Ammon's horn (tissue), 1 donor: ENCODE measurements at regions not wholly inside any gene's neighbourhood (a gene's known extent, or its start where the extent isn't known, plus 50 kb on each side); places are given as distances from the start of the nearest gene placed in this dataset.
"Not testable (repeated sequence)": the region's sequence is repeated elsewhere in the genome, so short reads cannot be mapped to it uniquely, and the experiment has no call there.

Source experiments
- DNase-seq: peaks from one replicate; pipeline ENCODE4 v3.0.0-alpha.2; 2016; ENCODE audit warnings: low spot score

DNA sequence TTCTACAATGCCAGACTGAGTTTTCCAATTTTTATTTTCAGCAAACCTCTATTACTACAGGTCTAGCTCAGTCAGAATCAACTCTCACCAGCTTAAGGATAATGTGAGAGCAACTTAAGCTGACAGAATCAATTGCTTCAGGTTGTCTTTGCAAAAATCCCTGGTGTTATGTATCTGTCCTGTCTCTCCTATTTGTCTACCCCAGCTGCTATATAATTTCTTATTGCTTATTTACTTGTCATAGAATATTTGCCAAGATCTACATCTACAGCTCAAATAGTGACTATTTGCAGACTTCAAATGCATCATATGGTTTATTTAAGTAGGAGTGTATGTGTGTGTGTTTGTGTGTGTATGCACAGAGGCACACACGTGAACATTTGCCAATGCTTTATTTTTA lies 54.1 kb downstream of the FOXG1 start:
- DNase-seq, result no peak

- DNase-seq, result no peak
Observed at GRCh38 chr14:28821993-28822392, 55.4 kb downstream of the FOXG1 start.

- DNase-seq, result no peak
Observed at GRCh38 chr14:28823245-28823644, 56.7 kb downstream of the FOXG1 start.

- DNase-seq, result no peak
Observed at GRCh38 chr14:28830115-28830534, 63.5 kb downstream of the FOXG1 start.

- no peak for DNase-seq
Observed at GRCh38 chr14:28831126-28831525, 64.5 kb downstream of the FOXG1 start.

GRCh38 chr14:28842569-28842968 lies 76.0 kb downstream of the FOXG1 start:
- not testable (repeated sequence) for DNase-seq

- DNase-seq, result peak; percentile 17
Observed at GRCh38 chr14:28867571-28867970, 101.0 kb downstream of the FOXG1 start.

- no peak for DNase-seq
Observed at GRCh38 chr14:28870033-28870564, 103.5 kb downstream of the FOXG1 start.

- no peak for DNase-seq
Observed at GRCh38 chr14:28875934-28876571, 109.5 kb downstream of the FOXG1 start.

- no peak for DNase-seq
Observed at GRCh38 chr14:28876572-28876945, 110.0 kb downstream of the FOXG1 start.

DNA sequence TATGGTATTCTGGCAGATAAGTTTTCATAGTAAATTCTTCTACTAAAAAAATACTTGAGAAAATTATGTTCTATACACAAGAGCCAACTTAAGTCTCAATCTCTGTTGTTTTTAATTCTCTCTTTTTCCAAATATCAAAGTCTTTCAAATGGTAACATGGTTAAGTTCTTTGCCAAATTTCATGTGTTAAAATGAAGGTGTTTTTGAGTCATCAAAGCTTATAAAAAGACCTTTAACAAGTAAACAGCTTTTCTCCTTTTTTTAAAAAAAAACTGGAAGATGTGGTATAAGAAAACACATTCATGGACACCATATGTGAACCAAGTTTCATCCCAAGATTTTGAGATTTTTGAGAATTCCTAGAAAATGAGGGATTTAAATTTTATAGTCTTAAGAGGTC lies 111.3 kb downstream of the FOXG1 start:
- no peak for DNase-seq

- DNase-seq, result peak; percentile 49
Observed at GRCh38 chr14:28879573-28879996, 113.0 kb downstream of the FOXG1 start.

GRCh38 chr14:28886940-28887339 lies 120.4 kb downstream of the FOXG1 start:
- DNase-seq, result no peak

- no peak for DNase-seq
Observed at GRCh38 chr14:28895389-28895788, 128.8 kb downstream of the FOXG1 start.

DNA sequence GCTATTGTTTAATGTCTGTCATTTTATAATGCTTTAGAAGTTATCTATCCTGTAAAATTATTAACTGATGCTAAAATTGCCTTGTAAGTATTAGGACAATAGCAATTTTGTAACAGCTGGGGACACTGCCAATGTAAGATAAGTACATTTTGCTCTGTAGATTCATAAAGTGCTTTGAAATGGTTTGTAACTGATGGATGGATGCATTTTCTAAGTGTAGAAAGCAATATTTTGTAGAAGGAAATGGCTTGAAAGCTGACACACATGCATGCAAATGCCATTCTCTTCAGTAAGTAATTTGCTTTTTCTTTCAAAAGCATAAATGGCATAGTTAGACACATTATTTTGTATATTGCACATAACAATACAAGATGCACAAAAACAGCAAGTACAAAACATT lies 129.8 kb downstream of the FOXG1 start:
- DNase-seq, result no peak

- DNase-seq, result no peak
Observed at GRCh38 chr14:28901631-28902030, 135.0 kb downstream of the FOXG1 start.

DNA sequence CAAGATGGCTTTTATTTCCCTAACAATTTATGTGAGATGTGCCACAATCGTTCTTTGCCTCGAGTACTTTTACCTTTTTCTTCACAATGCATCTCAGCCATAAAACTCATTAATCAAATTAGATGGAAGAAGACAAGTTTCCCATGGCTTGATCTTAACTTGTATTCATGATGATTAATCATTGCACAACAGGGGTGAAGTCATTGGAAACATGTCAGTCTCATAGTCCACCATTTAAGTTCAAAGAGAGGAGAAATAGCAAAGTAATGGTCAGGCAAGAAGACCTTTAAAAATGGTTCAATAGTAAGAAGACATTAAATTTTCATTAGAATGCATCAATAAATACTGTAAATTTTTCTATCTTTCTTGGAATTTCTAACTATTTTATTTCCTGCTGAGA lies 136.3 kb downstream of the FOXG1 start:
- no peak for DNase-seq

DNA sequence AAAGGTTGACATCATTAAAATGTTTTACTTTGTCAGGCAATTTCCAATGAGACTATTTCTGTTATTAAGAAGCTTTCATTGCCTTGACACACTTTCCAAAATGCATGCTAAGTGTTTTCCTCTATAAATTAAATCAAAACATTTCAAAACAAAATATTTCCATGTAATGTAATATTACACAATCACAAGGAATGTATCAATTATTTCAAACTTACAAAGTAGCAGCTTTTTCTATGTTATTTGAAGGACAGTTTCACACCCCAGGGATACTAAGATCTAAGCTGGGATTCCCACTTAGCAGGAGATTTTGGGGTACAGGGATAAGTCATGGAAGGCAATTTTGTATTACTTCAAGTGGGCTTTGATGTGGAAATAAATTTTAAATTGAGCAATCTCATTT lies 144.9 kb downstream of the FOXG1 start:
- no peak for DNase-seq

DNA sequence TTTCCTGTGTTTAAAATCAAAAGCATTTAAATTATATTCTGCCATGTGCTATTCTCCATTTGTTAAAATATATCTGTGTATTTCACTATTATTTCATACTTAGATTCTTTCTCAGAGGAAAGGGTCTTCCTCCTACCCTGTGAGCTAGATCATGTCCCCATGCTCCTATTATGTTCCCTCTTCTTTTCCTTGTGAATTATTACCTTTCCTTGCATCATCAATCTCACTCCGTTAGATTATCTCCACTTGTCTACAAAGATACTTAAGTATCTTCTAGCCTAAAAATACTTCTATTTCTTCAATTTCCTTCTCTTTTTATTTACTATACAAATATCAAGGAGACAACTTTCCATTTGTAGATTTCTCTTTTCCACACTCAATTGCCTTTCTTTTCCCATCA lies 146.5 kb downstream of the FOXG1 start:
- no peak for DNase-seq

DNA sequence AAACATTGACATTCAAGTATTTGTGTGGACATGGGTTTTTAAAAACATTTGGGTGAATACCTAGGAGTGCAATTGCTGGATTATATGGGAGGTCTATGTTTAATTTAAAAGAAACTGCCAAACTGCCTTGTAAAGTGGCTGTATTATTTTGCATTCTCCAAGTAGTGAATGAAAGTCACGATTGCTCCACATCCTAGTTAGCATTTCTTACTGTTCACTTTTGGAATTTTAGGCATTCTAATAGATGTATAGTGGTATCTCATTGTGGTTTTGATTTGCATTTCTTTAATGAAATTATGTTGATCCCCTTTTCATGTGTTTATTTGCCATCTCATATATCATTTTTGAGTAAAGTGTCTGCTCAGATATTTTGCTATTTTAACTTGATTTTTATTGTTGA lies 159.5 kb downstream of the FOXG1 start:
- DNase-seq, result no peak

DNA sequence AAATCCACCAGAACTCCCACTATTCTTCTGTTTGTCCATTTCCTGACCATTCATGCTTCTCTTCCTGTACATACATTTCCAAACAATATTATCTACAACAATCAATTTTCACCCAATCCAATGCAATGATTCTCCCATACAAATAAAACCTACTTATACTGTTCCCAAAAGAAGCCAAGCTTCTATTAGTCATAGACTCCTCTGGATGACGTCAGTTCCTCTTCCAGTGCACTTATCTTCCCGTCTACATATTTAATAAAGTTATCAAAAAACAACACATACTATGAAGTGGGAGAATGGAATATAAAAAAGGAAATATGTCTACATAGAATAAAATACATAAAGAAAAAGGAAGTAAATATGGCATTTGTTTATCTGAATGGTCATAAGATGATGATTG lies 165.4 kb downstream of the FOXG1 start:
- no peak for DNase-seq

DNA sequence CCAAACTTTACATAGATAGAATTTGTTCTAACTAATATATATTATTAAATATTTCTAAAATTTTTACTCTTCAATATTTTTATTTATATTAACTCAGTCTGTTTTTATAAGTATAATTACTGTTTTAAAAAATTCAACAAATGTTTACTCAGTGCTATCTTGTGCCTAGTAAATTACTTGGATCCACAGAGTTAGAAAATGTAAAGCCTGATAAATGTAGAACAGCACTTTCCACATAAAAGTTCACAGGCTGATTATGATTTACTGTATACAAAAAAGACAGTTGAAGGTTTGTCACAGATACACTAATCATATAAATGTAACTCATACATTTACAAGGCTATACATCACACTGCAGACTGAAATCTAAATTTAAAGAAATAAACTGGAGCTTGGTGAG lies 170.0 kb downstream of the FOXG1 start:
- no peak for DNase-seq

- DNase-seq, result no peak
Observed at GRCh38 chr14:28941758-28942157, 175.2 kb downstream of the FOXG1 start.

GRCh38 chr14:28944605-28945004 lies 178.0 kb downstream of the FOXG1 start:
- no peak for DNase-seq
